SK-N-SH treated with all-trans-retinoic acid at 6 μM for 48 hours (cell line): ENCODE measurements at regions not wholly inside any gene's neighbourhood (a gene's known extent, or its start where the extent isn't known, plus 50 kb on each side); places are given as distances from the start of the nearest gene placed in this dataset.

ENCODE experiments used
- ESRRG ChIP-seq: fragments of 250-450 bp; sonication (Bioruptor Pico); IDR thresholded peaks from 2 replicates; pipeline ENCODE4 v1.6.1; 2021; ENCODE audit warnings: mild to moderate bottlenecking
- PPARA ChIP-seq: fragments of 250-450 bp; sonication (Bioruptor Pico); IDR thresholded peaks from 2 replicates; pipeline ENCODE4 v1.5.0; 2020; ENCODE audit warnings: mild to moderate bottlenecking, borderline replicate concordance
- RARB ChIP-seq: fragments of 250-450 bp; sonication (Bioruptor Pico); IDR thresholded peaks from 2 replicates; pipeline ENCODE4 v1.8.0; 2021; ENCODE audit warnings: mild to moderate bottlenecking, moderate library complexity
- ZFP3 ChIP-seq: fragments of 250-450 bp; sonication (Bioruptor Pico); IDR thresholded peaks from 2 replicates; pipeline ENCODE4 v1.5.0; 2020; ENCODE audit warnings: mild to moderate bottlenecking, moderate library complexity

- no peak for TF ChIP-seq PPARA (CRISPR knock-in tag)
- no peak for TF ChIP-seq ZFP3 (CRISPR knock-in tag)
- TF ChIP-seq RARB = no peak
- TF ChIP-seq ESRRG (CRISPR knock-in tag) = no peak
Measured at GRCh38 chr2:18841248-18842150, 252.1 kb upstream of the NT5C1B start.
